GM12874 (cell line): ENCODE measurements at regions not wholly inside any gene's neighbourhood (a gene's known extent, or its start where the extent isn't known, plus 50 kb on each side); places are given as distances from the start of the nearest gene placed in this dataset.

ENCODE experiments used
- TF ChIP-seq, protein P1 (sequence below): IDR thresholded peaks from 2 replicates; pipeline ENCODE4 v1.5.1; 2011; ENCODE audit warnings: low read depth, mild to moderate bottlenecking, control low read depth, low read length, moderate library complexity; ENCODE audit not compliant: insufficient read depth

GRCh38 chr1:221246628-221247415, 367.6 kb downstream of the HLX start:
- TF ChIP-seq, protein P1, sequence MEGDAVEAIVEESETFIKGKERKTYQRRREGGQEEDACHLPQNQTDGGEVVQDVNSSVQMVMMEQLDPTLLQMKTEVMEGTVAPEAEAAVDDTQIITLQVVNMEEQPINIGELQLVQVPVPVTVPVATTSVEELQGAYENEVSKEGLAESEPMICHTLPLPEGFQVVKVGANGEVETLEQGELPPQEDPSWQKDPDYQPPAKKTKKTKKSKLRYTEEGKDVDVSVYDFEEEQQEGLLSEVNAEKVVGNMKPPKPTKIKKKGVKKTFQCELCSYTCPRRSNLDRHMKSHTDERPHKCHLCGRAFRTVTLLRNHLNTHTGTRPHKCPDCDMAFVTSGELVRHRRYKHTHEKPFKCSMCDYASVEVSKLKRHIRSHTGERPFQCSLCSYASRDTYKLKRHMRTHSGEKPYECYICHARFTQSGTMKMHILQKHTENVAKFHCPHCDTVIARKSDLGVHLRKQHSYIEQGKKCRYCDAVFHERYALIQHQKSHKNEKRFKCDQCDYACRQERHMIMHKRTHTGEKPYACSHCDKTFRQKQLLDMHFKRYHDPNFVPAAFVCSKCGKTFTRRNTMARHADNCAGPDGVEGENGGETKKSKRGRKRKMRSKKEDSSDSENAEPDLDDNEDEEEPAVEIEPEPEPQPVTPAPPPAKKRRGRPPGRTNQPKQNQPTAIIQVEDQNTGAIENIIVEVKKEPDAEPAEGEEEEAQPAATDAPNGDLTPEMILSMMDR = no peak

DNA sequence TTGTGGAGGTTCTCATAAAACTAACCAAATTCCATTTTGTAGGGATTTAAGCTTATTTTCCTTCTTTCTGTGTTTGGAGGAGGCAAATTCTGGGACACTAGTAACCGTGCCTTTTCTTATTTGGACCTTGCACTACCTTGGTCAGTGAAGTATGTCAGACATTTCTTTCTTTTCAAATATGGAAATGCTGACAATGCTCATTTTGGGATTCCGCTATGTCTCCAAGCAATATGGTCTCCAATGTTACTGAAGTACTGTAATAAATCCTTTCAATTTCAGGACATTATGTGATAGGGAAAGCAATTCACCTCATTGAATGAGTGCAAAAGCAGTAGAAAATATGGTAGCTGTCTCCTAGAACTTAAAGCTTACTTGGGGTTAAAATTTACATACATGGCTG, 372.3 kb downstream of the HLX start:
- TF ChIP-seq, protein P1 = no peak

GRCh38 chr1:221254813-221255212, 375.6 kb downstream of the HLX start:
- TF ChIP-seq, protein P1 = no peak

DNA sequence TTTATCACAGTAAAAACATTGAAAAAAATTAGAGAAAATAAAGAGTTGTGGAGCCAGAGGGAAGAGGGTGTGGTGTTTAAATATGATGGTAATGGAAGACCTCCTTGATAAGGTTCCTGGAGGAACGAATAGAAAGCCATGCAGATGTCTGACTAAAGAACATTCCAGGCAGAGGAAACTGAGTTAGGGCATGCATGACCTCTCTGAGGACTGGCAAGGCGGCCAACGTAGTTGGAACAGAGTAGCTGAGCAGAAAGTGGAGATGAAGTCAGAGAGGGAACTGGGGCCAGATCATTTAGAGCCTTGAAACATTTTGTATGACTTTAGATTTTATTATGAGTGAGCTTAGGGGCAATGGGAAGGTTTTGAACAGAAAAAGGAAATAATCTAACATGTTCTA, 377.5 kb downstream of the HLX start:
- TF ChIP-seq, protein P1 = no peak

GRCh38 chr1:221263831-221264767, 384.9 kb downstream of the HLX start:
- TF ChIP-seq, protein P1 = peak; percentile 35; the same call in 1 of the 2 replicates

GRCh38 chr1:221264848-221265247, 385.6 kb downstream of the HLX start:
- TF ChIP-seq, protein P1 = no peak

DNA sequence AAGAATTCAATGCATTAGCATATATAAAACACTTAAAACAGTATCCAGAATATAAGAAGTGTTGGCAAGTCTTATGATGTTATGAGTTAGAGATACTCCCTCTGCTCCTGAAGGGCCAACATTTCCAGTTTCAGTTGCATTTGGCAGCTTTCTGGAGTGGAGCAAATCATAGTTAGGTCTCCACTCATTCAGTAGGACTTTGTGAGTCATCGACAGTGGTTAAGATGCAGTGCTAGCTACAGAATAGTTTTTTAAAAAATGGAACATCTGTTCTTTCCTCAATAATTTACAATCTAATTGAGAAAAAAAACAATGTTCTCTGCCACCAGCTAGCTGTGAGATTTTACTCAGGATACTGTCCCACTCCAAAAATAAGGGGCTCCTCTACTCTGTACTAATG, 389.1 kb downstream of the HLX start:
- TF ChIP-seq, protein P1 = no peak
